ENCODE measurements at regions not wholly inside any gene's neighbourhood (a gene's known extent, or its start where the extent isn't known, plus 50 kb on each side); places are given as distances from the start of the nearest gene placed in this dataset.

- TF ChIP-seq CTCF (IDR thresholded peaks at IDR 0.05) (no peak), REST (IDR thresholded peaks at IDR 0.05; ENCODE audit: low read depth, low read length) (no peak), YY1 (IDR thresholded peaks at IDR 0.05; ENCODE audit: low read depth) (no peak), CHD2 (IDR thresholded peaks at IDR 0.05; ENCODE audit: low read length, partially characterized antibody) (no peak), RAD21 (IDR thresholded peaks at IDR 0.05; ENCODE audit: low read length) (no peak)
These were observed 102.9 kb downstream of the RASSF9 start for GRCh38 chr12:85733221-85733840.
